ENCODE measurements at regions not wholly inside any gene's neighbourhood (a gene's known extent, or its start where the extent isn't known, plus 50 kb on each side); places are given as distances from the start of the nearest gene placed in this dataset.
A peak's percentile ranks its signal among the peaks of the same experiment; 100 is the strongest.

DNA sequence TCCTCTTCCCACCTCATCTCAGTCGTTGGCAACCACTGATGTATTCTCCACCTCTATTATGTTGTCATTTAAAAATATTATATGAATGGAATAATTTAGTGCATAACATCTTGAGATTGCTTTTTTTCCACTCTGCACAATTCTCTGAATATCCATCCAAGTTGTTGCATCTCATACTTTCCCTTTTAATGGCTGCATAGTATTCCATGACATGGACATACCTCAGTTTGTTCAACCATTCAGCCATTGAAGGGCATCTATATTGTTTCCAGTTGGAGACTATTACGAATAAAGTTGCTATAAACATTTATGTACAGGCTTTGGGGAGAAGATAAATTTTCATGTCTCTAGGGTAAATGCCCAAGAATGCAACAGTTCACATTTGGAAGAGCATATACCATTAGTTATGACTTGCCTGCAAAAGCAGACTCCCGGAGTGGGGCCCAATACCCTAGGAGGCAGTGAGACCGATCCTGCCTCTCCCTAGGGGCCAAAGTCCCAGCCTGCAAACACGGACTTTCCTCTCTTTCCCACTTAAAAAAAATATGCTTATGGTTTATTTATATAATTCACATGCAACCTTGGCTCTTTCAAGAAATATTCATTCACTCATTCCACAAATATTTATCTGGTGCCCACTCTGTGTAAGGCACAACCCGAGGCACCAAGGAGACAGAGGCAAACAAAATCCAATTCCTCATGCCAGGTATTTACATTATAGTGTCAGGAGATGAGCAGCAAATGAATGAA, 227.0 kb upstream of the PMEPA1 start (continued):
- TF ChIP-seq MYC (IDR thresholded peaks at IDR 0.05; ENCODE audit: borderline replicate concordance, low read length) (no peak), RAD21 (conservative IDR thresholded peaks at IDR 0.05 in 1 of 2, IDR thresholded peaks at IDR 0.05 in 1 of 2) (no peak), GATA3 (IDR thresholded peaks at IDR 0.05; ENCODE audit: borderline replicate concordance) (no peak), ELK1 (IDR thresholded peaks at IDR 0.05; ENCODE audit: low read depth, low read length) (no peak), NFE2L2 (conservative IDR thresholded peaks at IDR 0.05; ENCODE audit: low read length) (no peak), SREBF2 (IDR thresholded peaks at IDR 0.05) (no peak), HDAC2 (IDR thresholded peaks at IDR 0.05) (no peak), MAFK (IDR thresholded peaks at IDR 0.05; ENCODE audit: partially characterized antibody) (no peak)

GRCh38 chr20:57934913-57935312, 225.1 kb upstream of the PMEPA1 start:
- Histone ChIP-seq H3K4me1 (no peaks in the 10 kb centered on the region), H3K27ac (peak overlapping the region in 1 of 2 experiments; percentile 63; a peak in 2 of 6 replicates), H3K4me2 (no peak overlapping the region), H3K9me3 (no peaks in the 10 kb centered on the region), H3K4me3 (no peak overlapping the region)
- TF ChIP-seq ZSCAN20 (CRISPR knock-in tag; IDR thresholded peaks at IDR 0.05) (no peak), HMGXB4 (CRISPR knock-in tag; IDR thresholded peaks at IDR 0.05; ENCODE audit: borderline replicate concordance) (no peak), RNF2 (IDR thresholded peaks at IDR 0.05; ENCODE audit: borderline replicate concordance, low read depth) (no peak), ZNF302 (CRISPR knock-in tag; IDR thresholded peaks at IDR 0.05) (no peak), EP300 (IDR thresholded peaks at IDR 0.05) (no peak), ZFP36 (IDR thresholded peaks at IDR 0.05; ENCODE audit: borderline replicate concordance, partially characterized antibody) (no peak), ELK1 (IDR thresholded peaks at IDR 0.05; ENCODE audit: low read depth, low read length) (no peak), NFE2L2 (conservative IDR thresholded peaks at IDR 0.05; ENCODE audit: low read length) (no peak), JUNB (IDR thresholded peaks at IDR 0.05) (no peak), HOXB13 (CRISPR knock-in tag; IDR thresholded peaks at IDR 0.05; ENCODE audit: low read depth) (no peak), MAFK (IDR thresholded peaks at IDR 0.05; ENCODE audit: partially characterized antibody) (no peak), CTCF (IDR thresholded peaks at IDR 0.05) (no peak), CHD4 (IDR thresholded peaks at IDR 0.05; ENCODE audit: borderline replicate concordance) (no peak)
- TF ChIP-seq, protein P1, sequence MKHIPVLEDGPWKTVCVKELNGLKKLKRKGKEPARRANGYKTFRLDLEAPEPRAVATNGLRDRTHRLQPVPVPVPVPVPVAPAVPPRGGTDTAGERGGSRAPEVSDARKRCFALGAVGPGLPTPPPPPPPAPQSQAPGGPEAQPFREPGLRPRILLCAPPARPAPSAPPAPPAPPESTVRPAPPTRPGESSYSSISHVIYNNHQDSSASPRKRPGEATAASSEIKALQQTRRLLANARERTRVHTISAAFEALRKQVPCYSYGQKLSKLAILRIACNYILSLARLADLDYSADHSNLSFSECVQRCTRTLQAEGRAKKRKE (CRISPR knock-in tag; IDR thresholded peaks at IDR 0.05; ENCODE audit: low read depth): no peak
- TF ChIP-seq, protein P2, sequence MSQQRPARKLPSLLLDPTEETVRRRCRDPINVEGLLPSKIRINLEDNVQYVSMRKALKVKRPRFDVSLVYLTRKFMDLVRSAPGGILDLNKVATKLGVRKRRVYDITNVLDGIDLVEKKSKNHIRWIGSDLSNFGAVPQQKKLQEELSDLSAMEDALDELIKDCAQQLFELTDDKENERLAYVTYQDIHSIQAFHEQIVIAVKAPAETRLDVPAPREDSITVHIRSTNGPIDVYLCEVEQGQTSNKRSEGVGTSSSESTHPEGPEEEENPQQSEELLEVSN (IDR thresholded peaks at IDR 0.05; ENCODE audit: borderline replicate concordance, low read depth): no peak
- TF ChIP-seq, protein P3, sequence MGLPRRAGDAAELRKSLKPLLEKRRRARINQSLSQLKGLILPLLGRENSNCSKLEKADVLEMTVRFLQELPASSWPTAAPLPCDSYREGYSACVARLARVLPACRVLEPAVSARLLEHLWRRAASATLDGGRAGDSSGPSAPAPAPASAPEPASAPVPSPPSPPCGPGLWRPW (IDR thresholded peaks at IDR 0.05): no peak
- POLR2A ChIA-PET: no interaction called here
- DNase-seq (ENCODE audit: low read depth in 1 of 2, low spot score in 1 of 2) (no peak), FAIRE-seq (no peak), ATAC-seq (no peak)
- CTCF ChIA-PET: interaction anchor here (1.3 kb wide), 1 partner anchor 153 kb away, joined by 3 read pairs; no protein-coding TSS in a partner anchor
- 81% methylated on average over 10 of the region's 10 CpGs for WGBS (ENCODE audit: missing lambda C conversion rate)

All from A549 (cell line).